MCF 10A (cell line): ENCODE measurements at regions not wholly inside any gene's neighbourhood (a gene's known extent, or its start where the extent isn't known, plus 50 kb on each side); places are given as distances from the start of the nearest gene placed in this dataset.

Experiments
- BruUV-seq: library from RNA; stranded (reverse); fragments of 400-500 nt; replicated peaks from 2 replicates; lab custom pipeline; 2021; lab: Mats Ljungman, UMichigan
- CTCF ChIA-PET: fragments of 300-600 bp; sonication (Branson Sonifier 250); formaldehyde crosslinking; extraction: SDS; loops from one replicate; lab custom pipeline; 2021; ENCODE audit warnings: antibody characterized with exemption, inconsistent platforms; lab: Yijun Ruan, JAX
- POLR2A ChIA-PET: fragments of 300-600, 350-650 bp; sonication (Branson Sonifier 250); formaldehyde crosslinking; extraction: SDS; loops from one replicate; lab custom pipeline; 2020; ENCODE audit warnings: antibody characterized with exemption, inconsistent platforms; lab: Yijun Ruan, JAX
- DNase-seq: peaks from one replicate; pipeline ENCODE4 v3.0.0-alpha.2; 2018; ENCODE audit not compliant: unreplicated experiment
- H3K27ac Mint-ChIP-seq: one replicate; pipeline ENCODE4 v1.8.0; 2022; ENCODE audit warnings: mild to moderate bottlenecking, low read depth, mixed read lengths; ENCODE audit not compliant: unreplicated experiment
- H3K27me3 Mint-ChIP-seq: one replicate; pipeline ENCODE4 v1.8.0; 2022; ENCODE audit warnings: mixed read lengths; ENCODE audit not compliant: insufficient read depth, unreplicated experiment
- H3K36me3 Mint-ChIP-seq: one replicate; pipeline ENCODE4 v1.8.0; 2022; ENCODE audit warnings: mild to moderate bottlenecking, moderate library complexity, mixed read lengths; ENCODE audit not compliant: insufficient read depth, unreplicated experiment
- H3K4me1 Mint-ChIP-seq: one replicate; pipeline ENCODE4 v1.8.0; 2022; ENCODE audit warnings: mixed read lengths; ENCODE audit not compliant: insufficient read depth, unreplicated experiment
- H3K4me3 Mint-ChIP-seq: one replicate; pipeline ENCODE4 v1.8.0; 2022; ENCODE audit warnings: mild to moderate bottlenecking, moderate library complexity, mixed read lengths; ENCODE audit not compliant: unreplicated experiment
- H3K9me3 Mint-ChIP-seq: one replicate; pipeline ENCODE4 v1.8.0; 2022; ENCODE audit warnings: mixed read lengths; ENCODE audit not compliant: unreplicated experiment
- CTCF ChIP-seq: fragments of 200-600 bp; IDR thresholded peaks from one replicate; pipeline ENCODE4 v1.8.0; 2022; ENCODE audit warnings: antibody characterized with exemption, mild to moderate bottlenecking; ENCODE audit not compliant: unreplicated experiment
- intact Hi-C: fragments of 100-400 bp; cut with micrococcal nuclease; formaldehyde crosslinking; loops from 2 replicates; pipeline ENCODE4 v1.14.1; 2022

GRCh38 chr13:88142653-88143052 lies 471.5 kb downstream of the SLITRK5 start:
- POLR2A ChIA-PET: interaction anchor here (0.5 to 0.6 kb wide), 2 partner anchors 410 to 831 kb away, joined by 3 read pairs; no protein-coding TSS in a partner anchor
- intact Hi-C loops: no loop called here
- Mint-ChIP-seq H3K9me3 (peaks cover 7% of the 10 kb centered on the region), H3K4me3 (no peak overlapping the region), H3K27ac (no peak overlapping the region), H3K36me3 (peaks cover 7% of the 10 kb centered on the region), H3K27me3 (no peaks in the 10 kb centered on the region), H3K4me1 (no peaks in the 10 kb centered on the region)
- no peak for TF ChIP-seq CTCF
- no peak for DNase-seq
- CTCF ChIA-PET: interaction anchor here (0.6 kb wide), 1 partner anchor 921 kb away, joined by 4 read pairs; no protein-coding TSS in a partner anchor
- no TSS peak for BruUV-seq

GRCh38 chr13:88144580-88144979 lies 473.4 kb downstream of the SLITRK5 start:
- H3K27ac Mint-ChIP-seq: no peak overlapping the region
- H3K9me3 Mint-ChIP-seq: peaks cover 7% of the 10 kb centered on the region
- no peaks in the 10 kb centered on the region for H3K4me1 Mint-ChIP-seq
- no peak overlapping the region for H3K4me3 Mint-ChIP-seq
- H3K36me3 Mint-ChIP-seq: peaks cover 7% of the 10 kb centered on the region
- H3K27me3 Mint-ChIP-seq: no peaks in the 10 kb centered on the region
- no peak for DNase-seq
- POLR2A ChIA-PET: no interaction called here
- no TSS peak for BruUV-seq
- CTCF ChIA-PET: interaction anchor here (0.6 kb wide), 1 partner anchor 461 kb away, joined by 4 read pairs; no protein-coding TSS in a partner anchor
- intact Hi-C loops: no loop called here
- TF ChIP-seq CTCF: no peak

GRCh38 chr13:88153353-88153752 lies 482.2 kb downstream of the SLITRK5 start:
- no peak for TF ChIP-seq CTCF
- intact Hi-C loops: no loop called here
- no peaks in the 10 kb centered on the region for H3K9me3 Mint-ChIP-seq

GRCh38 chr13:88154001-88154400 lies 482.8 kb downstream of the SLITRK5 start:
- intact Hi-C loops: no loop called here
- TF ChIP-seq CTCF: no peak
- H3K4me3 Mint-ChIP-seq: no peak overlapping the region
- no peaks in the 10 kb centered on the region for H3K9me3 Mint-ChIP-seq
- CTCF ChIA-PET: no interaction called here
- no TSS peak for BruUV-seq
- H3K4me1 Mint-ChIP-seq: no peaks in the 10 kb centered on the region
- H3K36me3 Mint-ChIP-seq: peaks cover 7% of the 10 kb centered on the region
- H3K27ac Mint-ChIP-seq: no peak overlapping the region
- no peaks in the 10 kb centered on the region for H3K27me3 Mint-ChIP-seq
- DNase-seq: no peak
- POLR2A ChIA-PET: no interaction called here

More at GRCh38 chr13:88153353-88153752, 482.2 kb downstream of the SLITRK5 start:
- ChIA-PET POLR2A (no interaction called here), CTCF (interaction anchor here (0.6 kb wide), 1 partner anchor 556 kb away, joined by 3 read pairs; no protein-coding TSS in a partner anchor)
- H3K27ac Mint-ChIP-seq: no peak overlapping the region
- H3K4me3 Mint-ChIP-seq: no peak overlapping the region
- peaks cover 7% of the 10 kb centered on the region for H3K36me3 Mint-ChIP-seq
- no peaks in the 10 kb centered on the region for H3K4me1 Mint-ChIP-seq
- no peaks in the 10 kb centered on the region for H3K27me3 Mint-ChIP-seq
- no peak for DNase-seq
- no TSS peak for BruUV-seq
